SHP77 (cell line): ENCODE measurements at regions not wholly inside any gene's neighbourhood (a gene's known extent, or its start where the extent isn't known, plus 50 kb on each side); places are given as distances from the start of the nearest gene placed in this dataset.
"Not testable (repeated sequence)": the region's sequence is repeated elsewhere in the genome, so short reads cannot be mapped to it uniquely, and the experiment has no call there.

Experiments used
- DNase-seq, 2 experiments: peaks; one replicate each; lab custom pipeline; 2025; lab: John Stamatoyannopoulos, UW

DNA sequence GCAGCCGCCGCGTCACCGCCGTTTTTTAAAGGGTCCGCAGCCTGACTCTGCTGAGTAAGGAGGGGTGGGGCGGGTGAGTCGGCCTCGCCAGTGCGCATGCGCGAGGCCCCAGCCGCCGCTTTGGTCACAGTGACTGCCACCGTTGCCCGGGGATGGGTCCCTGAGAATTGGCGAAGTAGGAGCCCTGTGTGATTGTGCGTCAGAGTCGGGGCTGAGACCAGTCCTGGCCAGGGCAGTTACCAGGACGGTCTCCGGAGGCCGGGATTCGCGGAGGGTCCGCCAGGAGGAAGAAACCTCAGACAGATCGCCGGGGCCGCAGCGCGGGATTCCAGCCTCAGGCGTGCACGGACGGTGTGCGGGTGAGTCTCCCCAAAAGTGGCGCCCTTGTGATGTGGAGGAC is 1386.9 kb upstream of the PCDH10 start:
- DNase-seq: not testable (repeated sequence)

GRCh38 chr4:131764730-131765129 is 1384.4 kb upstream of the PCDH10 start:
- no peak for DNase-seq

- DNase-seq: not testable (repeated sequence)
Measured at GRCh38 chr4:131774382-131774781, 1374.7 kb upstream of the PCDH10 start.

DNA sequence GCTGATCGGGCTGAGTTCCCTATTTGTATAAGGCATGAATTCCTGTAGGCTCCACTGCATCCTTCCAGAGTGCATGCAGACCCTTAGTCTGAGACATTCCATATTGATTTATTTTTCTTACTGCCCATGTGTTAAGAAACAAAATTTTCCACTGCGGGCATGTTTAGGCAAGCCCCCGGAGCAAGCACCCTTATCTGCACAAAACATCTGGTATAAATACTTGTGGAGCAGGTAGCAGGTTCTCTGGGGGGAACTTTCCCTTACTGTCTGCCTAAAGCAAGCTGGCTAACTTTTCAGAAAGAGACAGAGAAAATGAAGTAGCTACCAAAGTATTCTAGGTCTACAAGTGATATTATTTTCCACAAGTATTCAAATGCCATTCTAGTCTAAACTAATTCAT is 1338.5 kb upstream of the PCDH10 start:
- not testable (repeated sequence) for DNase-seq
